GM18951 (cell line): ENCODE measurements at regions not wholly inside any gene's neighbourhood (a gene's known extent, or its start where the extent isn't known, plus 50 kb on each side); places are given as distances from the start of the nearest gene placed in this dataset.

Source experiments
- POLR2A ChIP-seq: IDR thresholded peaks from 4 replicates; pipeline ENCODE4 v1.6.1; 2011; ENCODE audit warnings: mild to moderate bottlenecking; ENCODE audit not compliant: insufficient read length, insufficient read depth; ENCODE audit errors: extremely low read depth
- in situ Hi-C: fragments of 300-500 bp; cut with MboI; formaldehyde crosslinking; loops from one replicate; pipeline ENCODE4 v1.12.0; 2022; ENCODE audit warnings: low sequenced_read_pairs, mixed read lengths, inconsistent platforms; ENCODE audit not compliant: unreplicated experiment

GRCh38 chr2:192373754-192374153 is 179.0 kb upstream of the TMEFF2 start:
- in situ Hi-C loops: no loop called here
- TF ChIP-seq POLR2A: no peak

GRCh38 chr2:192373221-192373620 is 178.5 kb upstream of the TMEFF2 start:
- TF ChIP-seq POLR2A: no peak

GRCh38 chr2:192369969-192370368 is 175.2 kb upstream of the TMEFF2 start:
- no peak for TF ChIP-seq POLR2A
- in situ Hi-C loops: no loop called here

More at GRCh38 chr2:192373221-192373620, 178.5 kb upstream of the TMEFF2 start:
- in situ Hi-C loops: no loop called here

- no peak for TF ChIP-seq POLR2A
- in situ Hi-C loops: no loop called here
Measured at GRCh38 chr2:192357217-192357616, 162.5 kb upstream of the TMEFF2 start.

- TF ChIP-seq POLR2A: no peak
Measured at GRCh38 chr2:192354512-192355244, 159.9 kb upstream of the TMEFF2 start.

GRCh38 chr2:192347542-192347941 is 152.8 kb upstream of the TMEFF2 start:
- TF ChIP-seq POLR2A: no peak
- in situ Hi-C loops: no loop called here

More at GRCh38 chr2:192354512-192355244, 159.9 kb upstream of the TMEFF2 start:
- in situ Hi-C loops: no loop called here

GRCh38 chr2:192345287-192345686 is 150.6 kb upstream of the TMEFF2 start:
- in situ Hi-C loops: no loop called here
- TF ChIP-seq POLR2A: no peak

GRCh38 chr2:192333642-192334041 is 138.9 kb upstream of the TMEFF2 start:
- no peak for TF ChIP-seq POLR2A
- in situ Hi-C loops: no loop called here

- no peak for TF ChIP-seq POLR2A
- in situ Hi-C loops: no loop called here
Measured at GRCh38 chr2:192328297-192328696, 133.6 kb upstream of the TMEFF2 start.

- no peak for TF ChIP-seq POLR2A
- in situ Hi-C loops: no loop called here
Measured at GRCh38 chr2:192327576-192327975, 132.8 kb upstream of the TMEFF2 start.

- in situ Hi-C loops: no loop called here
- TF ChIP-seq POLR2A: no peak
Measured at GRCh38 chr2:192315543-192315942, 120.8 kb upstream of the TMEFF2 start.

- no peak for TF ChIP-seq POLR2A
- in situ Hi-C loops: no loop called here
Measured at GRCh38 chr2:192314800-192315481, 120.2 kb upstream of the TMEFF2 start.

- in situ Hi-C loops: no loop called here
- TF ChIP-seq POLR2A: no peak
Measured at GRCh38 chr2:192313773-192314172, 119.0 kb upstream of the TMEFF2 start.
